ENCODE measurements at regions not wholly inside any gene's neighbourhood (a gene's known extent, or its start where the extent isn't known, plus 50 kb on each side); places are given as distances from the start of the nearest gene placed in this dataset.

DNA sequence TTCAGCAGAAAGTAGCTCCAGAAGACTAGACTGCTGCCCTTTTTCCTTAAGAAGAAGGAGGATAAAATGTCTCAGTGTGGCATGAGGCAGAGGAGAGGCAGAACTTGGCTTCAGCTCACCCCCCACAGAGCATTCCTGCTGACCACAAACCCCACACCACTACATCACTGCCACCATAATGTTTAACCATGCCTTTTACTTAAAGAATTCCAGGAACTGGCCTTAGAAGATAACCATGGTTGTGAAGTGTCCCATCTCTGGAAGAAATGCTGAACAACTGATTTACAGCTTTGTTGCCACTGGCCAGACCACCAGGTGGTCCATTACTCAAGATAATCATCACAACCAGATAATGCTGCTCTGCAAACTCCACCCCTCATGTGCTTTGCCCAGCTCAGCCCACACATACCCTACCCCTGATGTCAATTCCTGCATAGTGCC lies 154.1 kb downstream of the CD24 start:
- Histone ChIP-seq H3K36me3 (ENCODE audit: insufficient read depth, low read length) (no peaks in the 10 kb centered on the region), H3K9me3 (ENCODE audit: low read length) (no peaks in the 10 kb centered on the region), H3K9me2 (ENCODE audit: insufficient read depth, low read length) (no peaks in the 10 kb centered on the region), H3K27me3 (ENCODE audit: insufficient read depth, low read depth, low read length) (no peaks in the 10 kb centered on the region), H4K20me1 (ENCODE audit: insufficient read depth) (no peaks in the 10 kb centered on the region), H3K27ac (ENCODE audit: low read length) (no peak overlapping the region), H3F3A (ENCODE audit: insufficient read depth, low read length, poor library complexity, severe bottlenecking) (no peaks in the 10 kb centered on the region), H3K4me2 (ENCODE audit: low read length) (no peak overlapping the region), H3K4me3 (ENCODE audit: low read length) (no peak overlapping the region), H2AFZ (ENCODE audit: low read depth, low read length) (no peak overlapping the region), H3K79me2 (replicated peaks; ENCODE audit: insufficient read depth, low read length) (no peaks in the 10 kb centered on the region), H3K9ac (ENCODE audit: low read length) (no peak overlapping the region)
- TF ChIP-seq SMC3 (conservative IDR thresholded peaks at IDR 0.05; ENCODE audit: poor library complexity) (no peak), EP300 (conservative IDR thresholded peaks at IDR 0.05; ENCODE audit: poor library complexity, severe bottlenecking) (no peak), TAF1 (IDR thresholded peaks at IDR 0.05; ENCODE audit: low read depth) (no peak), MXI1 (conservative IDR thresholded peaks at IDR 0.05; ENCODE audit: poor library complexity, severe bottlenecking) (no peak), RAD21 (conservative IDR thresholded peaks at IDR 0.05) (no peak), EZH2 (IDR thresholded peaks at IDR 0.05; ENCODE audit: borderline replicate concordance, insufficient read depth, low read length, poor library complexity, severe bottlenecking) (no peak), POLR2AphosphoS5 (IDR thresholded peaks at IDR 0.05) (no peak)
- TF ChIP-seq, protein P1, sequence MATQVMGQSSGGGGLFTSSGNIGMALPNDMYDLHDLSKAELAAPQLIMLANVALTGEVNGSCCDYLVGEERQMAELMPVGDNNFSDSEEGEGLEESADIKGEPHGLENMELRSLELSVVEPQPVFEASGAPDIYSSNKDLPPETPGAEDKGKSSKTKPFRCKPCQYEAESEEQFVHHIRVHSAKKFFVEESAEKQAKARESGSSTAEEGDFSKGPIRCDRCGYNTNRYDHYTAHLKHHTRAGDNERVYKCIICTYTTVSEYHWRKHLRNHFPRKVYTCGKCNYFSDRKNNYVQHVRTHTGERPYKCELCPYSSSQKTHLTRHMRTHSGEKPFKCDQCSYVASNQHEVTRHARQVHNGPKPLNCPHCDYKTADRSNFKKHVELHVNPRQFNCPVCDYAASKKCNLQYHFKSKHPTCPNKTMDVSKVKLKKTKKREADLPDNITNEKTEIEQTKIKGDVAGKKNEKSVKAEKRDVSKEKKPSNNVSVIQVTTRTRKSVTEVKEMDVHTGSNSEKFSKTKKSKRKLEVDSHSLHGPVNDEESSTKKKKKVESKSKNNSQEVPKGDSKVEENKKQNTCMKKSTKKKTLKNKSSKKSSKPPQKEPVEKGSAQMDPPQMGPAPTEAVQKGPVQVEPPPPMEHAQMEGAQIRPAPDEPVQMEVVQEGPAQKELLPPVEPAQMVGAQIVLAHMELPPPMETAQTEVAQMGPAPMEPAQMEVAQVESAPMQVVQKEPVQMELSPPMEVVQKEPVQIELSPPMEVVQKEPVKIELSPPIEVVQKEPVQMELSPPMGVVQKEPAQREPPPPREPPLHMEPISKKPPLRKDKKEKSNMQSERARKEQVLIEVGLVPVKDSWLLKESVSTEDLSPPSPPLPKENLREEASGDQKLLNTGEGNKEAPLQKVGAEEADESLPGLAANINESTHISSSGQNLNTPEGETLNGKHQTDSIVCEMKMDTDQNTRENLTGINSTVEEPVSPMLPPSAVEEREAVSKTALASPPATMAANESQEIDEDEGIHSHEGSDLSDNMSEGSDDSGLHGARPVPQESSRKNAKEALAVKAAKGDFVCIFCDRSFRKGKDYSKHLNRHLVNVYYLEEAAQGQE (IDR thresholded peaks at IDR 0.05; ENCODE audit: borderline replicate concordance) = no peak
- TF ChIP-seq, protein P2, sequence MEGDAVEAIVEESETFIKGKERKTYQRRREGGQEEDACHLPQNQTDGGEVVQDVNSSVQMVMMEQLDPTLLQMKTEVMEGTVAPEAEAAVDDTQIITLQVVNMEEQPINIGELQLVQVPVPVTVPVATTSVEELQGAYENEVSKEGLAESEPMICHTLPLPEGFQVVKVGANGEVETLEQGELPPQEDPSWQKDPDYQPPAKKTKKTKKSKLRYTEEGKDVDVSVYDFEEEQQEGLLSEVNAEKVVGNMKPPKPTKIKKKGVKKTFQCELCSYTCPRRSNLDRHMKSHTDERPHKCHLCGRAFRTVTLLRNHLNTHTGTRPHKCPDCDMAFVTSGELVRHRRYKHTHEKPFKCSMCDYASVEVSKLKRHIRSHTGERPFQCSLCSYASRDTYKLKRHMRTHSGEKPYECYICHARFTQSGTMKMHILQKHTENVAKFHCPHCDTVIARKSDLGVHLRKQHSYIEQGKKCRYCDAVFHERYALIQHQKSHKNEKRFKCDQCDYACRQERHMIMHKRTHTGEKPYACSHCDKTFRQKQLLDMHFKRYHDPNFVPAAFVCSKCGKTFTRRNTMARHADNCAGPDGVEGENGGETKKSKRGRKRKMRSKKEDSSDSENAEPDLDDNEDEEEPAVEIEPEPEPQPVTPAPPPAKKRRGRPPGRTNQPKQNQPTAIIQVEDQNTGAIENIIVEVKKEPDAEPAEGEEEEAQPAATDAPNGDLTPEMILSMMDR (IDR thresholded peaks at IDR 0.05; ENCODE audit: poor library complexity, severe bottlenecking) = no peak

DNA sequence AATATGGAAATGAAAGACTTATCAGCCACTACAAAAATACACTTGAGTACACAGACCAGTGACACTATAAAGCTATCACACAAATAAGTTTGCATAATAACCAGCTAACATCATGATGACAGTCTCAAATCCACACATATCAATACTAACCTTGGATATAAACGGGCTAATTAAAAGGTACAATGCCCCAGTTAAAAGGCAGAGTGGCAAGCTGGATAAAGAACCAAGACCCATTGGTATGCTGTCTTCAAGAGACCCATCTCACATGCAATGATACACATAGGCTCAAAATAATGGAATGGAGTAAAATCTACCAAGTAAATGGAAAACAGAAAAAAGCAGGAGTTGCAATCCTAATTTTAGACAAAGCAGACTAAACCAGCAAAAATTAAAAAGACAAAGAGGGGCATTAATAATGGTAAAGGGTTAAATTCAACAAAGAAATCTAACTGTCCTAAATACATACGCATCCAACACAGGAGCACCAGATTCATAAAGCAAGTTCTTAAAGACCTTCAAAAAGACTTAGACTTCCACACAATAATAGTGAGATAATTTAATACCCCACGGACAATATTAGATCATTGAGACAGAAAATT lies 163.3 kb downstream of the CD24 start:
- Histone ChIP-seq H3K27me3 (ENCODE audit: insufficient read depth, low read depth, low read length) (no peaks in the 10 kb centered on the region), H3K9ac (ENCODE audit: low read length) (no peak overlapping the region), H3K79me2 (replicated peaks; ENCODE audit: insufficient read depth, low read length) (no peaks in the 10 kb centered on the region), H3K4me2 (ENCODE audit: low read length) (no peak overlapping the region), H2AFZ (ENCODE audit: low read depth, low read length) (no peak overlapping the region), H3K36me3 (ENCODE audit: insufficient read depth, low read length) (no peaks in the 10 kb centered on the region), H3K27ac (ENCODE audit: low read length) (no peak overlapping the region), H3F3A (ENCODE audit: insufficient read depth, low read length, poor library complexity, severe bottlenecking) (no peaks in the 10 kb centered on the region), H3K9me2 (ENCODE audit: insufficient read depth, low read length) (no peaks in the 10 kb centered on the region), H3K9me3 (ENCODE audit: low read length) (peaks cover 3% of the 10 kb centered on the region), H3K4me3 (ENCODE audit: low read length) (no peak overlapping the region), H4K20me1 (ENCODE audit: insufficient read depth) (no peaks in the 10 kb centered on the region)
- TF ChIP-seq, protein P2 (IDR thresholded peaks at IDR 0.05; ENCODE audit: poor library complexity, severe bottlenecking) = no peak
- TF ChIP-seq, protein P1 (IDR thresholded peaks at IDR 0.05; ENCODE audit: borderline replicate concordance) = no peak

All from neural cell (in vitro differentiated cells).